HG03097 (cell line): ENCODE measurements at regions not wholly inside any gene's neighbourhood (a gene's known extent, or its start where the extent isn't known, plus 50 kb on each side); places are given as distances from the start of the nearest gene placed in this dataset.
"Not testable (repeated sequence)": the region's sequence is repeated elsewhere in the genome, so short reads cannot be mapped to it uniquely, and the experiment has no call there.

Experiments
- ATAC-seq: cut with Tn5 transposase; IDR thresholded peaks from one replicate; pipeline ENCODE4 v1.9.1; 2021; ENCODE audit not compliant: unreplicated experiment, low FRiP score

DNA sequence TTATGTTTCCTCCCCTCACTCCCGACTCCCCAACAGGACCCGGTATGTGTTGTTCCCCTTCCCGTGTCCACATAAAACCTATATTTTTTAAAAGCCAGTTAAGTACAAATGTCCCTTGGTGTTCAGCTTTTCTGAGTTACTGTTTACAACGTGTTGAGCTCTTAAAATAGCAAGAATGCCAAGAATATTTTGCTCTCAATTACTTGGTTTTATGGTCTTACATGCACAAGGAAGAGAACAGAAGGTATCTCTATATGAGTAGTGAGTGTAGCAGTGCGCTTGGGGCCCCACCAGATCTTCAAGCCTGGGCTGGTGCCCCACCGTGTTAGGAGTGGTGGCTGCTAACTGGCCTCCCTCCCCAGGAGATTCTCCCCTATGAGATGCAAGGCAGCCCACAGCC is 75.3 kb downstream of the RIN2 start:
- no peak for ATAC-seq

- no peak for ATAC-seq
Measured at GRCh38 chr20:19834287-19834686, 76.2 kb downstream of the RIN2 start.

GRCh38 chr20:19834783-19835182 is 76.7 kb downstream of the RIN2 start:
- no peak for ATAC-seq

- ATAC-seq: no peak
Measured at GRCh38 chr20:19835533-19836222, 77.6 kb downstream of the RIN2 start.

- no peak for ATAC-seq
Measured at GRCh38 chr20:19838468-19838867, 80.4 kb downstream of the RIN2 start.

- no peak for ATAC-seq
Measured at GRCh38 chr20:19839053-19839452, 81.0 kb downstream of the RIN2 start.

DNA sequence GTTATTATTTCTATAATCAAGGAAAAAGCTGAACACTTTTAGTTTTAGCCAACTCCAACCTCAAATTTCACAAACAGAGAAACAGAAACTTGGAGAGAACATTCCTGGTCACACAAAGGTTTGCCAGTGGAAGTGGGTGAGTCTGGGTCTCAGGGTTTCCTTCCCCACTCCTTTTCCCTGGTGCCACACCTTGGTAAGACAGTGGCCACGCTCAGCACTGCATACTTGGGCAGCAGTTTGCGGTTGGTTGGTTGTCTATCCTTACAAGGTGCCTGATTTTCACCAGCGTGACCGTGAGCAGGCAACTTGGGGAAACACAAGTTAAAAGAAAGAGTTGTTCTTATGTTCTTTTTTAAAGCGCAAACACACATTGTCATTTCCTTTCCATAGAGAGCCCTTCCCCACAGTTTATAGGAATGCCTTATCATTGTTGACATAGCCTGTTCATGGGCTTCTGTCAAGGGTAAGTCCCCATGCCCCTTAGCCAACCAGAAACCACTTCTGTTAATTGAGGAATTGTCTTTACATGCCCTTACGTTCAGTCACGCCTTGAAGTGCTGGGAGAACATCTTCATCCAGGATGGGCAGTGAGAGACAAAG is 82.2 kb downstream of the RIN2 start:
- ATAC-seq: no peak

DNA sequence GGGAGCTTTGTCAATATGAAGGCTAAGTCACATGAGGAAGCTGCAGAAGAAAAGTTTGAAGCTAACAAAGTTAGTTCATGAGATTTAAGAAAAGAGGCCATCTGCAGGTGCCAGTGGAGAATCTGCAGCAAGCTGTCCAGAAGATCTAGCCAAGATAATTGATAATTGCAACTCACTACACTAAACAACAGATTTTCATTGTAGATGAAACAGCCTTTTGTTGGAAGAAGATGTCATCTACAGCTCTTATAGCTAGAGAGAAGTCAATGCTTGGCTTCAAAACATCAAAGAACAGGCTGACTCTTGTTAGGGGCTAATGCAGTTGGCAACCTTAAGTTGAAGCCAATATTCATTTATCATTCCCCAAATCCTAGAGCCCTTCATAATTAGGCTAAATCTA is 83.7 kb downstream of the RIN2 start:
- ATAC-seq: no peak

DNA sequence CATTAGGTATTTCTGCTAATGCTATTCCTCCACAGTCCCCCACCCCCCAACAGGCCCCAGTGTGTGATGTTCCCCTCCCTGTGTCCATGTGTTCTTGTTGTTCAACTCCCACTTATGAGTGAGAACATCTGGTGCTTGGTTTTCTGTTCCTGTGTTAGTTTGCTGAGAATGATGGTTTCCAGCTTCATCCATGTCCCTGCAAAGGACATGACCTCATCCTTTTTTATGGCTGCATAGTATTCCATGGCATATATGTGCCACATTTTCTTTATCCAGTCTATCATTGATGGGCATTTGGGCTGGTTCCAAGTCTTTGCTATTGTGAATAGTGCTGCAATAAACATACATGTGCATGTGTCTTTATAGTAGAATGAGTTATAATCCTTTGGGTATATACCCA is 86.8 kb downstream of the RIN2 start:
- not testable (repeated sequence) for ATAC-seq

- no peak for ATAC-seq
Measured at GRCh38 chr20:19847383-19847782, 89.3 kb downstream of the RIN2 start.

DNA sequence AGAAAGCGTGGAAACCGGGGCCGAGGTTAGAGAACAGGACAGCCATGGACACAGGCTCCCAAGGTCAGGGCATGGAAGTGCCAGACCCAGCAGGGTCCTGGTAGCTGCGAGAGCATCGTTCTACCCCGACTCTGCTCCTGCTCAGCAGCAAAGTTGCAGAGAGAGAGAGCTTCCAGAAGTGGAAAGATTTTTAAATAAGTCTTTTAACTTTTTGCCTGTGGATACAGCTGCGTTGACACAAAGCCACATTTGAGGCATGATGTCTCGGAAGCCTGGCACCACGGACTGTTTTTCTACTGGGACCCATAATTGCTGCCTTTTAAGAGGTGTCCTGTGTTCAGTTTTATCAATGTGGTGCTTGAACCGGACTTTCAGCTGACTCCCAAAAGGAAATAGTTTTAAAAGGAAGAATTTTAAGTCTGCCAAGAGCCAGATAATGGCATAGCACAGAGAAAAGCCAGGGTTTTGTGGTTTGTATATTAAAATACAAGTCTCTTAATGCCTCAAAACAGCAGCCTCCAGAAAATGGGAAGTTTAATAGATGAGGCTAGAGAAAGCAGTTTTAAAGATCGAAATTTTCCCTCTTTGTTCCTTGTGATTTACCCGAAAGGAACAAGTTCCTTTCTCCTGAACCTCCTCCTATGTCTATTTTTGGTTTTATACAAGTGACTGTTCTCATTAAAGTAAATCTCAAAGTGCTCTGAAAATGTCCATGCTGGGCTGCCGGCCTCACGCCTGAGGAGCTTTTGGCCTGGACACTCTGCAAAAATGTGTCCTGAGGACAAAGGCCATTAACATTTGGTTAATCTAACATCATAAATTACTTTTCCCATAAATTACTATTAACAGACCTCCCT is 91.5 kb downstream of the RIN2 start:
- ATAC-seq: no peak

DNA sequence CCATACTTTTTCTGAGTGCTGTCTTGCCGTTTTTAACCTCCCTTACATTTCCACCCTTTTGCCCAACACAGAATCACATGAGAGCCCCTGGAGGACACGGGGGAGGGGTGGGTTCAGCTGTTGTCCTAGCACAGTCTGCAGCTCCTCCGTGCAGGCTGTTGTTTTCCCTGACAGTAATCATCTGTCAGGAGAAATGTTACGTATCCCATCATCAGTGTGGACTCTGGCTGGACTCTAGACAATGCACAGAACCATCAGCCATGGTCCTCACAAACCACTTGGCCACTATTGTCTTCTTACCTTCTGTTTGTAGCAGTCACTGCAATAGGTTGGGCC is 92.1 kb downstream of the RIN2 start:
- no peak for ATAC-seq

- ATAC-seq: no peak
Measured at GRCh38 chr20:19851861-19852260, 93.8 kb downstream of the RIN2 start.

DNA sequence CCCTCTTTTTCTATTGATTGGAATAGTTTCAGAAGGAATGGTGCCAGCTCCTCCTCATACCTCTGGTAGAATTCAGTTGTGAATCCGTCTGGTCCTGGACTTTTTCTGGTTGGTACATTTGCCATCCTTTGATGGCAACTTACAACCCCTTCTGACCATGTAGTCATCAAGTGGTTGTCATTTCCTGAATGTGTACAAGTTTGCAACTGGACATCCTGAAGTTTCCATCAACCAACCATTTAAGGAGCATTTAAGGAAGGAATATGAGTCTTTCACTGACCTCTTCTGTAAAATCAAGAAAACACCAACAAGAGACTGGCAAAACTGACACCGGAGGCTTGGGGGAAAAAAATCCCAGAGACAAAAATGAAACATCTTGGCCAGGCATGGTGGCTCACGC is 97.4 kb downstream of the RIN2 start:
- no peak for ATAC-seq

- ATAC-seq: no peak
Measured at GRCh38 chr20:19858466-19859371, 100.7 kb downstream of the RIN2 start.

DNA sequence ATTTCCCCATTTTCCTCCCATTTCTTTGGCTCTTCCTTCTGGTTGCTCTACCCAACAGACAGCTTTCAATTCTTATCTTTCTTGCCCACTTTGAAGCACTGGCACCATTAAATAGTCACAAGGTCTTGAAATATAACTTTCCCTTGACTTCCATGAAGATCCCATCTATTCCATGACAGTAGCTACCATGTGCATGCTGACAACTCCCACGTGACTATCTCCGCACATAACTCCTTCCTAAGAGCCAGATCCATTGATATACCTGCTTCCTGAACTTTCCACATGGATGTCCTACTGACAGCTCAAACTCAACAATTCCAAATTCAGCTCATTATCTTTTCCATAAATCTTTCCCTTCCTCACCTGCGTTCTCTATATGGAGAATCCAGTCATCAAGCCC is 101.4 kb downstream of the RIN2 start:
- ATAC-seq: no peak

- ATAC-seq: no peak
Measured at GRCh38 chr20:19860737-19861136, 102.7 kb downstream of the RIN2 start.

DNA sequence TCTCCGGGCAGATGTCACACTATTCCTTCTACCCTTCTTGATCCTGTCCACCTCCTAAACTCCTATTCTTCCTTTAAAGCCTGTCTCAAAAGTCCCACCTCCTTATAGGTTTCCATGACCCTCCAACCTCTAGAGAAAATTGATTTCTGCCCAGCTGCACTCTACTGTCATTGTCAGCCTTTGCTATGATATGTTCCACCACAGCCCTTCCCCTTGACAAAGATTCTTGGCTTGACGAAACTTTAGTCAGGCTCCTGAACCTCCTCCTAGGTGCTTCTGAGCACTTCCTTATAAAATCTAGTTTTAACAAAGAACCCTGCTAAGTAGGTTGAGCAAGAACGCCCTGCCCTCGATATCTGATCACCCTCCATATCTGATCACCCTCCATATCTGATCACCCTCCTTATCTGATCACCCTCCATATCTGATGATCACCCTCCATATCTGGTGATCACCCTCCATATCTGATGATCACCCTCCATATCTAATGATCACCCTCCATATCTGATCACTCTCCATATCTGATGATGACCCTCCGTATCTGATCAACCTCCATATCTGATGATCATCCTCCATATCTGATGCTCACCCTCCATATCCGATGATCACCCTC is 103.2 kb downstream of the RIN2 start:
- ATAC-seq: no peak

GRCh38 chr20:19864130-19864529 is 106.1 kb downstream of the RIN2 start:
- ATAC-seq: no peak

DNA sequence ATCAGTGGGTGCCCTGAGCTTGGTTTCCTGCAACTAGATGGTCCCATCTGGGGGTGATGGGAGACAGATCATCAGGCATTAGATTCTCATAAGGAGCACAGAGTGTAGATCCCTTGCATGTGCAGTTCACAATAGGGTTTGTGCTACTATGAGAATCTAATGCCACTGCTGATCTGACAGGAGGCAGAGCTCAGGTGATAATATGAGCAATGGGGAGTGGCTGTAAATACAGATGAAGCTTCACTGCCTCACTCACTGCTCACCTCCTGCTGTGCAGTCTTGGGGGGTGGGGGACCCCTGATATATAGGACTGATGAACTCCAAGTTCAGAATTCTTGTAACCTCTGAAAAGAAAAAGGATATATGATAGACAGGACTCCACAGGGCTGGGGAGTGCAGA is 108.0 kb downstream of the RIN2 start:
- ATAC-seq: no peak
